ENCODE measurements at regions not wholly inside any gene's neighbourhood (a gene's known extent, or its start where the extent isn't known, plus 50 kb on each side); places are given as distances from the start of the nearest gene placed in this dataset.

DNA sequence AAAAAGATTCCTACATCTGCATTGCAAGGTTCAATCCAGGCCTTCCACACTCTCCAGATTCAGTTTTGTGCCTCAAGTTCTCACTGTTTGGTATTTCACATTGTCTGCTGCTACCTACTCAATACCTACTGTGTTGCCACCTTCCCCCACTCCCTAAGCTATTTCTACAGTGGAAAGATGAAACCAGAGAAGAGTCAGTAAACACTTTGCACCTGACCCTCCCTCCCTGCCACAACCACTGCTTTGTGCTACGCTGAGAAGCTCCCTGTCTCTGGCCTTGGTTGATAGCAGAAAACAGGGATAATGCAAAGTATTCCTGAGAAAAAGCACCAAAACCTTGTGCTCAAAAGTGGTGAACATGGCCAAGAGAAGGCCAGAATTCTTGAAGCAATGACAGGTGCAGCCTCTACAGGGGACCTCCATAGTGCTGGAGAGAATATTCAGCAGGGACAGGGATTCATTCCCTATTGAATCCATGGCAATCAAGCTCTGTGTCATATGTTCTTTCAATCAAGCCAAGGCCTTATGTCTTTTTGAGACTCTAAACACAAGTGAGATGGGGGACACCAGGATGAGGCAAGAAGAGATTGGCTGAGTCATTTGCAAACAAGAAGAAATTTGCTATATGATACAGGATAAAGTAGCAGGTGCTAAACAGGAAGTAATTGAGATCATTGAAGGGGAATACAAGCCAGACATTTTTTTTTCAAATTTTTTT lies 83.5 kb upstream of the LIPC start:
- Histone ChIP-seq H3K36me3 (no peaks in the 10 kb centered on the region), H3K27ac (no peak overlapping the region), H3K4me1 (no peaks in the 10 kb centered on the region), H3K27me3 (no peaks in the 10 kb centered on the region), H3K4me3 (no peak overlapping the region), H3K9me3 (no peaks in the 10 kb centered on the region)
- TF ChIP-seq POLR2AphosphoS5 (IDR thresholded peaks at IDR 0.05) (no peak), EP300 (IDR thresholded peaks at IDR 0.05) (no peak), POLR2A (IDR thresholded peaks at IDR 0.05) (no peak)
- TF ChIP-seq, protein P1, sequence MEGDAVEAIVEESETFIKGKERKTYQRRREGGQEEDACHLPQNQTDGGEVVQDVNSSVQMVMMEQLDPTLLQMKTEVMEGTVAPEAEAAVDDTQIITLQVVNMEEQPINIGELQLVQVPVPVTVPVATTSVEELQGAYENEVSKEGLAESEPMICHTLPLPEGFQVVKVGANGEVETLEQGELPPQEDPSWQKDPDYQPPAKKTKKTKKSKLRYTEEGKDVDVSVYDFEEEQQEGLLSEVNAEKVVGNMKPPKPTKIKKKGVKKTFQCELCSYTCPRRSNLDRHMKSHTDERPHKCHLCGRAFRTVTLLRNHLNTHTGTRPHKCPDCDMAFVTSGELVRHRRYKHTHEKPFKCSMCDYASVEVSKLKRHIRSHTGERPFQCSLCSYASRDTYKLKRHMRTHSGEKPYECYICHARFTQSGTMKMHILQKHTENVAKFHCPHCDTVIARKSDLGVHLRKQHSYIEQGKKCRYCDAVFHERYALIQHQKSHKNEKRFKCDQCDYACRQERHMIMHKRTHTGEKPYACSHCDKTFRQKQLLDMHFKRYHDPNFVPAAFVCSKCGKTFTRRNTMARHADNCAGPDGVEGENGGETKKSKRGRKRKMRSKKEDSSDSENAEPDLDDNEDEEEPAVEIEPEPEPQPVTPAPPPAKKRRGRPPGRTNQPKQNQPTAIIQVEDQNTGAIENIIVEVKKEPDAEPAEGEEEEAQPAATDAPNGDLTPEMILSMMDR (IDR thresholded peaks at IDR 0.05) = no peak
- intact Hi-C loops (cut with DNase I) = no loop called here
- WGBS, 2 donors = 88 to 91% methylated on average over 1 of the region's 1 CpG
- DNase-seq = no peak

DNA sequence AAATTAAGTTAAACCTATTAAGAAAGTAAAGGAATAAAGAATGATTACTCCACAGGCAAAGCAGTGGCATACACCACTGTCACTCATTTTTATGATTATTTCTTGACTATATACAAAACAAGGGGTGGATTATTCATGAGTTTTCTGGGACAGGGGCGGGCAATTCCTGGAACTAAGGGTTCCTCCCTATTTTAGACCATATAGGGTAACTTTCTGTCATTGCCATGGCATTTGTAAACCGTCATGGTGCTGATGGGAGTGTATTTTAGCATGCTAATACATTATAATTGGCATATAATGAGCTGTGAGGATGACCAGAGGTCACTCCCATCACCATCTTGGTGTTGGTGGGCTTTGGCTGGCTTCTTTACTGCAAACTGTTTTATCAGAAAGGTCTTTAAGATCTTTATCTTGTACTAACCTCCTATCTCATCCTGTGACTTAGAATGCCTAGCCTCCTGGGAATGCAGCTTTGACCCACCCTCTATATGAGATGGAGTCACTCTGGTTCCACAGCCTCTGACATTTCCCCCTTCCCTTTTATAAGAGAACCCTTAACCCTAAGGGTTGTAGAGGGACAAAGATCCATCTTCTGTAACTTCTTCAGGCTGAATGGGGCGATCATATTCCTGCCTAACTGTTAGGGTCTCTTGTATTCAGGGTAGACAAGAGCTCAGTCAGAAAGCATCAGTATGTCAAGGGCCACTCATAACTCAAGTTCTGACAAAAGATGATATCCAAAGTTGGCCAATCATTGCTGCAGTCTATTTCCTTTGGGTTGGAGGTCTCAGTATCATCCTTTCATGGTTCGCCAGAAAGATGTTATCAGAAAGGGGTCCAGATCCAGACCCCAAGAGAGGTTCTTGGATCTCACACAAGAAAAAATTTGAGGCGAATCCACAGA lies 79.5 kb upstream of the LIPC start:
- no peaks in the 10 kb centered on the region for H3K4me1 ChIP-seq
- no peaks in the 10 kb centered on the region for H3K27me3 ChIP-seq
- DNase-seq = no peak
- no peaks in the 10 kb centered on the region for H3K9me3 ChIP-seq
- intact Hi-C loops (cut with DNase I) = no loop called here
- TF ChIP-seq, protein P1 (IDR thresholded peaks at IDR 0.05) = no peak
- TF ChIP-seq POLR2AphosphoS5 (IDR thresholded peaks at IDR 0.05) = no peak
- no peak for TF ChIP-seq POLR2A (IDR thresholded peaks at IDR 0.05)
- no peak for TF ChIP-seq EP300 (IDR thresholded peaks at IDR 0.05)
- no peaks in the 10 kb centered on the region for H3K36me3 ChIP-seq
- no peak overlapping the region for H3K27ac ChIP-seq
- 89 to 93% methylated on average over 5 of the region's 5 CpGs for WGBS, 2 donors
- no peak overlapping the region for H3K4me3 ChIP-seq

DNA sequence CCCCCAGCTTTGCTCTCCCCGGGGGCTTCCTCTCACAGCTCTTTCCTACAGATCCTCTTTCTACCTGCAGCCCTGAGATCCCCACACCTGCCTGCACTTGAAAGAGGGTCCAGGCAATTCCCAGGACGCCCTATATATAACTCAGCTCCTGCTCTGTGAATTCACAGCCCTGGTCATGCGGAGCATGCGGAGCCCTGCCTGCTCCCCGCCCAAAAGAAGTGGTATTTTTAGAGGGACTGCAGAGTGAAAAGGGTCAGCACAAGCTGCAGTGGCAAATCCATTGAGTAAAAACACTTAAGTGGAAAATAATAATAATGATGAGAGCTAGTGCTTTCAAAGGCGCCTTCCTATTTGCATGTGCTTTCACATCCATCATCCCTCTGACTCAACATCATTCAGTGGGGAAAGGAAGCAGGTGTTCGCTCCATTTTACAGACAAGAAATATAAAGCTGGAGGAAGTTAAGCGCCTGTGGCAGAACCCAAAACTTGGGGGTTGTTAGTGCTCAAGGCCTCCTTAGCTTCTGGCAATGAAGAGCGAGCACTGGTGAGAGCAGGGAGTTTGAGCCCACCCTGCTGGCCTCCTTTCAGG lies 76.3 kb upstream of the LIPC start:
- no peak overlapping the region for H3K4me3 ChIP-seq
- WGBS, 2 donors = 82 to 91% methylated on average over 9 of the region's 9 CpGs
- TF ChIP-seq POLR2AphosphoS5 (IDR thresholded peaks at IDR 0.05) (no peak), EP300 (IDR thresholded peaks at IDR 0.05) (no peak), POLR2A (IDR thresholded peaks at IDR 0.05) (no peak)
- TF ChIP-seq, protein P1 (IDR thresholded peaks at IDR 0.05) = no peak
- H3K9me3 ChIP-seq = no peaks in the 10 kb centered on the region
- H3K27me3 ChIP-seq = no peaks in the 10 kb centered on the region
- H3K36me3 ChIP-seq = no peaks in the 10 kb centered on the region
- peaks cover 0 to 3% (median 1%) of the 10 kb centered on the region in 4 donors for H3K4me1 ChIP-seq
- intact Hi-C loops (cut with DNase I) = no loop called here
- H3K27ac ChIP-seq = no peak overlapping the region
- no peak for DNase-seq

DNA sequence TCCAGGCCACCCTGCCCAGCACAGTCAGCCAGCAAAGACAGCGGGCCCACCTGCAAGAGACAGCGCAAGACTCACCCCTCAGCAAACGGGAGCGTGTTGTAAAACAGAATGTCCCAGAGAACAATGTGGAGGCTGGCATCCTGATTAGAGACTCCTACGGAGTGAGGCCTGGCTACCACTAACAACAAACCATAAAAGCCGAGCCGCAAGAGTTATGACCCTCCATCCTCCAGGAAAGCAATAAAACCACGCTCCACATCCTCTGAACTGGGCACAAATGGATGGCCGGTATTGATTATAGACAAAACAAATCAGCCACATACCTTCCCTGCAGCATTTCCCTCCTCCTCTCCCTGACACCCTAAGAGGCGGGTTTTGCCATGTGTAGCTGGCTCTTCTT lies 75.8 kb upstream of the LIPC start:
- Histone ChIP-seq H3K4me1 (peaks cover 0 to 8% (median 5%) of the 10 kb centered on the region in 4 donors), H3K9me3 (no peaks in the 10 kb centered on the region), H3K27me3 (no peaks in the 10 kb centered on the region), H3K4me3 (no peak overlapping the region), H3K36me3 (no peaks in the 10 kb centered on the region), H3K27ac (no peak overlapping the region)
- DNase-seq = no peak
- WGBS, 2 donors = 55 to 84% methylated on average over 10 of the region's 10 CpGs
- intact Hi-C loops (cut with DNase I) = no loop called here
- TF ChIP-seq, protein P1 (IDR thresholded peaks at IDR 0.05) = no peak
- TF ChIP-seq POLR2AphosphoS5 (IDR thresholded peaks at IDR 0.05) (no peak), POLR2A (IDR thresholded peaks at IDR 0.05) (no peak)
